GM12892 (cell line): ENCODE measurements at regions not wholly inside any gene's neighbourhood (a gene's known extent, or its start where the extent isn't known, plus 50 kb on each side); places are given as distances from the start of the nearest gene placed in this dataset.

Experiments used
- DNase-seq: peaks from one replicate; pipeline ENCODE4 v3.0.0; 2011; ENCODE audit not compliant: insufficient read length
- FAIRE-seq: peaks from 2 replicates; lab custom pipeline; 2011; peaks lifted over from hg19 to GRCh38; lab: Jason Lieb, UNC
- POLR2A ChIP-seq: IDR thresholded peaks from 2 replicates; pipeline ENCODE4 v1.6.1; 2011; ENCODE audit warnings: low read depth, low read length, control low read depth
- POLR2AphosphoS5 ChIP-seq: IDR thresholded peaks from 2 replicates; pipeline ENCODE4 v1.6.1; 2011; ENCODE audit warnings: low read depth, low read length, control low read depth
- TAF1 ChIP-seq: IDR thresholded peaks from 2 replicates; pipeline ENCODE4 v1.6.1; 2011; ENCODE audit warnings: low read depth, mild to moderate bottlenecking, control low read depth, low read length, borderline replicate concordance

GRCh38 chr9:4381744-4382143 lies 81.9 kb upstream of the GLIS3 start:
- DNase-seq (no peak), FAIRE-seq (no peak)
- TF ChIP-seq POLR2AphosphoS5 (no peak), TAF1 (no peak), POLR2A (no peak)

GRCh38 chr9:4380406-4380805 lies 80.5 kb upstream of the GLIS3 start:
- no peak for DNase-seq
- no peak for TF ChIP-seq POLR2AphosphoS5
- TF ChIP-seq POLR2A, result no peak
- TF ChIP-seq TAF1, result no peak
- no peak for FAIRE-seq

- TF ChIP-seq POLR2AphosphoS5 (no peak), POLR2A (no peak), TAF1 (no peak)
- peak; percentile 30 for FAIRE-seq
- DNase-seq, result no peak
These were observed 75.7 kb upstream of the GLIS3 start for GRCh38 chr9:4375424-4376200.

- TF ChIP-seq POLR2AphosphoS5, result no peak
- TF ChIP-seq TAF1, result no peak
- TF ChIP-seq POLR2A, result no peak
- no peak for FAIRE-seq
- DNase-seq, result no peak
These were observed 71.2 kb upstream of the GLIS3 start for GRCh38 chr9:4371108-4371507.

- TF ChIP-seq TAF1, result no peak
- no peak for TF ChIP-seq POLR2A
- TF ChIP-seq POLR2AphosphoS5, result no peak
- DNase-seq (no peak), FAIRE-seq (no peak)
These were observed 70.6 kb upstream of the GLIS3 start for GRCh38 chr9:4370501-4370900.

- no peak for DNase-seq
- peak; percentile 84 for FAIRE-seq
- no peak for TF ChIP-seq POLR2AphosphoS5
- TF ChIP-seq POLR2A, result no peak
These were observed 66.9 kb upstream of the GLIS3 start for GRCh38 chr9:4366591-4367330.

- no peak for FAIRE-seq
- TF ChIP-seq POLR2A (no peak), POLR2AphosphoS5 (no peak), TAF1 (no peak)
- no peak for DNase-seq
These were observed 65.2 kb upstream of the GLIS3 start for GRCh38 chr9:4365055-4365454.

GRCh38 chr9:4362281-4362680 lies 62.4 kb upstream of the GLIS3 start:
- FAIRE-seq (no peak), DNase-seq (no peak)
- TF ChIP-seq TAF1, result no peak
- no peak for TF ChIP-seq POLR2A
- TF ChIP-seq POLR2AphosphoS5, result no peak

GRCh38 chr9:4359016-4359415 lies 59.1 kb upstream of the GLIS3 start:
- FAIRE-seq (no peak), DNase-seq (no peak)
- TF ChIP-seq POLR2A, result no peak
- no peak for TF ChIP-seq POLR2AphosphoS5
- no peak for TF ChIP-seq TAF1

- FAIRE-seq (no peak), DNase-seq (no peak)
- no peak for TF ChIP-seq POLR2A
- TF ChIP-seq TAF1, result no peak
- TF ChIP-seq POLR2AphosphoS5, result no peak
These were observed 58.1 kb upstream of the GLIS3 start for GRCh38 chr9:4357929-4358328.

- DNase-seq (no peak), FAIRE-seq (no peak)
- no peak for TF ChIP-seq TAF1
- no peak for TF ChIP-seq POLR2AphosphoS5
- no peak for TF ChIP-seq POLR2A
These were observed 56.4 kb upstream of the GLIS3 start for GRCh38 chr9:4356306-4356705.

GRCh38 chr9:4353236-4353635 lies 53.4 kb upstream of the GLIS3 start:
- TF ChIP-seq POLR2A (no peak), POLR2AphosphoS5 (no peak), TAF1 (no peak)
- DNase-seq, result no peak
- no peak for FAIRE-seq
